ENCODE measurements at regions not wholly inside any gene's neighbourhood (a gene's known extent, or its start where the extent isn't known, plus 50 kb on each side); places are given as distances from the start of the nearest gene placed in this dataset.

DNA sequence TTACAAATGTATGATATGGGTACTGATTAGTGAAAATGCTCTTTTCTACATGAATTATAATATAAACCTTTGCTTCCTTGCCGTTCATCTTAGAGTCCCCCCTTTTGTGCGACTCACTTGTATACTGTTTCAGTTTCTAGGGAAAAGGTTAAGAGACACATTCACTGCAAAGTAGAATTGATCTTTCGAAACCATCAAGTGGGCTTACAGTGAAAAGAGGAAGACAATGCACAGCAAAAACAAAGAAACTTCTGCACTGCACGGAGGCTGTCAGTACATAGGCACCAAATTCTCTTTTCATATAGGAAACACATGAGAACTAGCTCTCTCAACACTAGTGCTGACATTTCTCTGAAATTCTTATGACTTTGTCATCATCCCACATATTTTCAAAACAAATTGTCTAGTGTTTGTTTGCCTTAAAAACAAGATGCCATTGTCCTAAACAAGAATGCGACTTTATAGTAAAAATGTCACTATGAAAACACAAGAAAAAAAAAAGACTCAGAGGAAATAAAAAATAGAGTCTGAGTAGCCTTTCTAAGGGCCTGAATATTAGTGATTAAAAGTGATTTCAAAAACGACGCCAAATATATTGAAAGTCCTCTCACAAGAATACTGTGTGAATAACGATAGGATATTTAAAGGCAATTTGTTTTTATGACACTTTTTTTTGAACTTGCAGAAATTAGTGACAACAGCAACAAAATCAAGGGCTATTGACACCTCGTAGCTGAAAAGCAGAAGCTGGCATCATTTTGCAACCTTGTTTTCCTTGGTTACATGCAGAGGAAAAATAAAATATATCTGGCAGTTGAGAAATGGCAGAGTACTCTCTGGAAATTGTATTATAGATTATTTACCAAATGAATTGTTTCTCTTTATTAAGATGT lies 827.0 kb downstream of the BCL11A start:
- TF ChIP-seq POLR2A (IDR thresholded peaks at IDR 0.05) (no peak), EP300 (IDR thresholded peaks at IDR 0.05) (no peak)
- TF ChIP-seq, protein P1, sequence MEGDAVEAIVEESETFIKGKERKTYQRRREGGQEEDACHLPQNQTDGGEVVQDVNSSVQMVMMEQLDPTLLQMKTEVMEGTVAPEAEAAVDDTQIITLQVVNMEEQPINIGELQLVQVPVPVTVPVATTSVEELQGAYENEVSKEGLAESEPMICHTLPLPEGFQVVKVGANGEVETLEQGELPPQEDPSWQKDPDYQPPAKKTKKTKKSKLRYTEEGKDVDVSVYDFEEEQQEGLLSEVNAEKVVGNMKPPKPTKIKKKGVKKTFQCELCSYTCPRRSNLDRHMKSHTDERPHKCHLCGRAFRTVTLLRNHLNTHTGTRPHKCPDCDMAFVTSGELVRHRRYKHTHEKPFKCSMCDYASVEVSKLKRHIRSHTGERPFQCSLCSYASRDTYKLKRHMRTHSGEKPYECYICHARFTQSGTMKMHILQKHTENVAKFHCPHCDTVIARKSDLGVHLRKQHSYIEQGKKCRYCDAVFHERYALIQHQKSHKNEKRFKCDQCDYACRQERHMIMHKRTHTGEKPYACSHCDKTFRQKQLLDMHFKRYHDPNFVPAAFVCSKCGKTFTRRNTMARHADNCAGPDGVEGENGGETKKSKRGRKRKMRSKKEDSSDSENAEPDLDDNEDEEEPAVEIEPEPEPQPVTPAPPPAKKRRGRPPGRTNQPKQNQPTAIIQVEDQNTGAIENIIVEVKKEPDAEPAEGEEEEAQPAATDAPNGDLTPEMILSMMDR (IDR thresholded peaks at IDR 0.05): no peak
